H4 (cell line): ENCODE measurements at regions not wholly inside any gene's neighbourhood (a gene's known extent, or its start where the extent isn't known, plus 50 kb on each side); places are given as distances from the start of the nearest gene placed in this dataset.
"Not testable (repeated sequence)": the region's sequence is repeated elsewhere in the genome, so short reads cannot be mapped to it uniquely, and the experiment has no call there.

Source experiments
- DNase-seq: peaks from one replicate; pipeline ENCODE4 v3.0.0-alpha.2; 2015; ENCODE audit warnings: low spot score

- peak; percentile 69 for DNase-seq
Observed at GRCh38 chr20:47985092-47985850, 200.0 kb upstream of the SULF2 start.

- no peak for DNase-seq
Observed at GRCh38 chr20:47984437-47984836, 199.2 kb upstream of the SULF2 start.

- not testable (repeated sequence) for DNase-seq
Observed at GRCh38 chr20:47983642-47984041, 198.4 kb upstream of the SULF2 start.

GRCh38 chr20:47982574-47983360 lies 197.5 kb upstream of the SULF2 start:
- no peak for DNase-seq

- DNase-seq = no peak
Observed at GRCh38 chr20:47981222-47981621, 195.9 kb upstream of the SULF2 start.

- no peak for DNase-seq
Observed at GRCh38 chr20:47980336-47981177, 195.3 kb upstream of the SULF2 start.

GRCh38 chr20:47979361-47980095 lies 194.2 kb upstream of the SULF2 start:
- not testable (repeated sequence) for DNase-seq

GRCh38 chr20:47978428-47979120 lies 193.3 kb upstream of the SULF2 start:
- not testable (repeated sequence) for DNase-seq

- DNase-seq = not testable (repeated sequence)
Observed at GRCh38 chr20:47977789-47978252, 192.5 kb upstream of the SULF2 start.

- not testable (repeated sequence) for DNase-seq
Observed at GRCh38 chr20:47977017-47977788, 191.9 kb upstream of the SULF2 start.

GRCh38 chr20:47974234-47974878 lies 189.1 kb upstream of the SULF2 start:
- DNase-seq = no peak

GRCh38 chr20:47973519-47974233 lies 188.4 kb upstream of the SULF2 start:
- DNase-seq = no peak

GRCh38 chr20:47972916-47973309 lies 187.6 kb upstream of the SULF2 start:
- DNase-seq = no peak

- DNase-seq = peak; percentile 37
Observed at GRCh38 chr20:47972297-47972915, 187.1 kb upstream of the SULF2 start.

GRCh38 chr20:47971058-47971791 lies 185.9 kb upstream of the SULF2 start:
- DNase-seq = no peak

GRCh38 chr20:47970282-47970903 lies 185.1 kb upstream of the SULF2 start:
- DNase-seq = no peak

- DNase-seq = no peak
Observed at GRCh38 chr20:47969426-47969825, 184.1 kb upstream of the SULF2 start.
